Lung (tissue), 11 donors: ENCODE measurements at regions not wholly inside any gene's neighbourhood (a gene's known extent, or its start where the extent isn't known, plus 50 kb on each side); places are given as distances from the start of the nearest gene placed in this dataset.

Experiments used
- ATAC-seq: fragments of 200-7000 bp; cut with Tn5 transposase; one replicate; pipeline ENCODE4 v1.9.1; 2020; ENCODE audit warnings: moderate number of reproducible peaks; ENCODE audit not compliant: insufficient read depth, low FRiP score
- DNase-seq, 3 donors: peaks; one replicate each; pipeline ENCODE4 v3.0.0-alpha.2; 2013 to 2017
- H3K27ac ChIP-seq, 2 donors: one replicate each; pipeline ENCODE4 v1.5.1; 2013; ENCODE audit warnings: mild to moderate bottlenecking in 2 of 2, moderate library complexity in 2 of 2, control low read depth in 1 of 2, inconsistent platforms in 1 of 2, low read depth in 1 of 2, low read length in 1 of 2
- H3K27me3 ChIP-seq, 3 donors: one replicate each; pipeline ENCODE4 v1.5.1; 2013; ENCODE audit warnings: low read length in 2 of 3; ENCODE audit not compliant: control insufficient read depth in 3 of 3, insufficient read depth in 3 of 3
- H3K36me3 ChIP-seq, 4 donors: one replicate each; pipeline ENCODE4 v1.5.1; 2013; ENCODE audit warnings: low read length in 4 of 4, mild to moderate bottlenecking in 1 of 4, moderate library complexity in 1 of 4; ENCODE audit not compliant: control insufficient read depth in 4 of 4, insufficient read depth in 4 of 4
- H3K4me1 ChIP-seq, 5 donors: one replicate each; pipeline ENCODE4 v1.5.1; 2013; ENCODE audit warnings: low read length in 5 of 5, mild to moderate bottlenecking in 2 of 5, moderate library complexity in 1 of 5; ENCODE audit not compliant: control insufficient read depth in 5 of 5, insufficient read depth in 5 of 5
- H3K4me3 ChIP-seq: one replicate; pipeline ENCODE4 v1.5.1; 2013; ENCODE audit warnings: mild to moderate bottlenecking, control low read depth, moderate library complexity
- H3K9ac ChIP-seq, 2 donors: one replicate each; pipeline ENCODE4 v1.5.1; 2013; ENCODE audit warnings: low read length in 2 of 2, control low read depth in 1 of 2; ENCODE audit not compliant: insufficient read depth in 1 of 2
- H3K9me3 ChIP-seq, 4 donors: one replicate each; pipeline ENCODE4 v1.5.1; 2013; ENCODE audit warnings: low read length in 3 of 4, mild to moderate bottlenecking in 1 of 4, moderate library complexity in 1 of 4; ENCODE audit not compliant: control insufficient read depth in 4 of 4, insufficient read depth in 3 of 4
- WGBS, 2 donors: extraction: QIAGEN DNeasy Blood & Tissue Kit; methylation state at CpG; one replicate each; pipeline ENCODE4 v1.1.7; 2013; 5-methylcytosine and 5-hydroxymethylcytosine counted together
- TF ChIP-seq, protein P1 (sequence below): IDR thresholded peaks from 2 replicates; pipeline ENCODE4 v1.5.1; 2012; ENCODE audit warnings: mild to moderate bottlenecking; ENCODE audit errors: control extremely low read depth, extremely low read depth
- donor health status: control.
- donor health status: control.
- donor health status: Bipolar disorder and iron deficiency.
- donor health status: healthy.
- donor health status: DM: yes; HTN: yes; CAD: no.

DNA sequence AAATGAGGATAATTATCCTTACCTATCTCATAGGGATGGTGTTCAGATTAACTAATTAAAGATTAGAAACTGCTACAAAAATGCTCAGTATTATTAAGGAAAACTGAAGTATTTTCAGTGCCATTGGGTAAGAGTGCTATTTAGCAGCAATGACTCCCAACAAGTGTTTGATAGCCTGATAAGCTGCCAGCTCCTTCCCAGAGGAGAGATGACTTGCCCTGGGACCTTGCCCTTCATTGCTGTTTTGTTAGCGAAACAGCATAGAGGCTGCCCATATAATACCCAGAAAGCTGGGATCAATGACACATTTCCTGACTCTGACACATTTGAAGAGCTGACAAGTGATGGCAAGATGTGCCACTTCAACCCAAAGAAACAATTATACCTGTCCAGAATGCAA, 592.2 kb downstream of the ADGRL2 start:
- H3K4me1 ChIP-seq = peaks cover 0 to 37% (median 0%) of the 10 kb centered on the region in 5 donors
- H3K4me3 ChIP-seq = no peak overlapping the region
- no peaks in the 10 kb centered on the region for H3K27me3 ChIP-seq
- DNase-seq (no peak), ATAC-seq (no peak)
- H3K9ac ChIP-seq = no peak overlapping the region
- WGBS, 2 donors = 86 to 94% methylated on average over 1 of the region's 1 CpG
- no peaks in the 10 kb centered on the region for H3K9me3 ChIP-seq
- H3K36me3 ChIP-seq = no peaks in the 10 kb centered on the region
- H3K27ac ChIP-seq = no peak overlapping the region
- TF ChIP-seq, protein P1, sequence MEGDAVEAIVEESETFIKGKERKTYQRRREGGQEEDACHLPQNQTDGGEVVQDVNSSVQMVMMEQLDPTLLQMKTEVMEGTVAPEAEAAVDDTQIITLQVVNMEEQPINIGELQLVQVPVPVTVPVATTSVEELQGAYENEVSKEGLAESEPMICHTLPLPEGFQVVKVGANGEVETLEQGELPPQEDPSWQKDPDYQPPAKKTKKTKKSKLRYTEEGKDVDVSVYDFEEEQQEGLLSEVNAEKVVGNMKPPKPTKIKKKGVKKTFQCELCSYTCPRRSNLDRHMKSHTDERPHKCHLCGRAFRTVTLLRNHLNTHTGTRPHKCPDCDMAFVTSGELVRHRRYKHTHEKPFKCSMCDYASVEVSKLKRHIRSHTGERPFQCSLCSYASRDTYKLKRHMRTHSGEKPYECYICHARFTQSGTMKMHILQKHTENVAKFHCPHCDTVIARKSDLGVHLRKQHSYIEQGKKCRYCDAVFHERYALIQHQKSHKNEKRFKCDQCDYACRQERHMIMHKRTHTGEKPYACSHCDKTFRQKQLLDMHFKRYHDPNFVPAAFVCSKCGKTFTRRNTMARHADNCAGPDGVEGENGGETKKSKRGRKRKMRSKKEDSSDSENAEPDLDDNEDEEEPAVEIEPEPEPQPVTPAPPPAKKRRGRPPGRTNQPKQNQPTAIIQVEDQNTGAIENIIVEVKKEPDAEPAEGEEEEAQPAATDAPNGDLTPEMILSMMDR = no peak

DNA sequence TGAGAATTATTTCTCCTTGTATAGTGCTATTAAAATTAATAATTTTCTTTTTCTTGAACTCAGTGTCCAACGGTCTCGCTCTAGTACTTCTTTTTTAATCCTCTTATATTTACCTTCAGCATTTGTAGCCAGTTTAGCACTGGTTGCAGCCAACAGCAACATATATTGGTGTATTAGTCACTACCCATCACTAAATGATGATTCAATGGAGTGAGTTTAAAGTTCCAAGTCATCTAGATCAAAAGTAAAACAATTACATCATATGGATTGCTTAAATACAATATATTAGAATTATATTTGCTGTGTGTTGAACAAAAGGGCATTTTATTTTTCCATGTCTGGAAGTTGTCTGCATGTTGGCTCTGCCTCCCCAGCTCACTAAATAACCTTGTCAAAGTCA, 591.8 kb downstream of the ADGRL2 start:
- DNase-seq (no peak), ATAC-seq (no peak)
- no peaks in the 10 kb centered on the region for H3K36me3 ChIP-seq
- TF ChIP-seq, protein P1 = no peak
- no peaks in the 10 kb centered on the region for H3K27me3 ChIP-seq
- no peak overlapping the region for H3K4me3 ChIP-seq
- WGBS, 2 donors = 95 to 97% methylated on average over 2 of the region's 2 CpGs
- no peaks in the 10 kb centered on the region for H3K9me3 ChIP-seq
- H3K4me1 ChIP-seq = peaks cover 0 to 37% (median 0%) of the 10 kb centered on the region in 5 donors
- no peak overlapping the region for H3K27ac ChIP-seq
- no peak overlapping the region for H3K9ac ChIP-seq

DNA sequence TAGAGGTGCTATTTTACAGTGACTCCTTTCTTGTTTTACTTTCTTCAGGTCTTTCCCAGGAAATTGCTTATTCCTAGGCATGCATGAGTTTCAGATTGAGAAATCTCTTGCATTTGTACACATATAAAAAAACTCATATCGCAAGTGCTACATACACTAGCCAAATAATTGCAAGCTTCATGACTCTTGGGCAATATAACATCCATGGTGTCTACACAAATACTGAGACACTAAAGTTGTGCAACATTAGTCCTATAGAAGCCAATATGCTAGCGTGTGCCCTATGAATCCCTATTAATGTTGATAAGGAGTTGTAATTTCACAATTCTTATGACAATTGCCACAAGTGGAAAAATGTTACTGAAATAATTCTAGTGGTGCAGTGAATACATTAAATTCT, 591.0 kb downstream of the ADGRL2 start:
- no peak overlapping the region for H3K4me3 ChIP-seq
- H3K27ac ChIP-seq = no peak overlapping the region
- ATAC-seq = no peak
- WGBS, 2 donors = 79 to 84% methylated on average over 2 of the region's 2 CpGs
- no peaks in the 10 kb centered on the region for H3K27me3 ChIP-seq
- H3K9ac ChIP-seq = no peak overlapping the region
- no peaks in the 10 kb centered on the region for H3K36me3 ChIP-seq
- DNase-seq = peak in 2 of 3 donors; percentile 63 to 85
- TF ChIP-seq, protein P1 = no peak
- H3K4me1 ChIP-seq = peaks cover 0 to 38% (median 4%) of the 10 kb centered on the region in 5 donors
- H3K9me3 ChIP-seq = no peaks in the 10 kb centered on the region

DNA sequence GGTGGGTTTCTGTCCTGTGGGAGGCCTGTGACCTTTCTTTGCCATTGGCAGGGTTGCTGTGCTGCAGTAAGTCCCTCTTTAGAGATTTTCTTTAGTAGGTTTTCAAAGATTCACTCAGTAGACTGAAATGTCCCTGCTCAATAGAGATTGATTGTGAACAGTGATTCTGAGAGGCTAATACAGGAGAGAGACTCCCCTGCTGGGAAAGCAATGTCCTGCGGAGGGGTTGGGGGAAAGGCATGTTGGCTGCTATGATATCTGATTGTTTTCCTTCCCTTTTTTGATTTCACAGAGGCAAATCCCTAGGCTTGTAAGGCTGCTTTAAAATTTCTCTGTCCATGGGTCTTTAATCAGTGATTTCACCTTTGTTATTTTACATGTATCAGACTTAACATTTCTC, 589.9 kb downstream of the ADGRL2 start:
- no peak for DNase-seq
- Histone ChIP-seq H3K27me3 (no peaks in the 10 kb centered on the region), H3K4me3 (no peak overlapping the region), H3K4me1 (peaks cover 0 to 47% (median 5%) of the 10 kb centered on the region in 5 donors), H3K36me3 (no peaks in the 10 kb centered on the region), H3K9me3 (no peaks in the 10 kb centered on the region), H3K27ac (no peak overlapping the region), H3K9ac (no peak overlapping the region)
- TF ChIP-seq, protein P1 = no peak
- ATAC-seq = no peak
- WGBS, 2 donors = 46 to 74% methylated on average over 1 of the region's 1 CpG
